IPS-NIHi11 (cell line): ENCODE measurements at regions not wholly inside any gene's neighbourhood (a gene's known extent, or its start where the extent isn't known, plus 50 kb on each side); places are given as distances from the start of the nearest gene placed in this dataset.
"Not testable (repeated sequence)": the region's sequence is repeated elsewhere in the genome, so short reads cannot be mapped to it uniquely, and the experiment has no call there.

Experiments
- DNase-seq: peaks from one replicate; pipeline ENCODE4 v3.0.0; 2012; ENCODE audit warnings: mixed read lengths, low spot score

DNA sequence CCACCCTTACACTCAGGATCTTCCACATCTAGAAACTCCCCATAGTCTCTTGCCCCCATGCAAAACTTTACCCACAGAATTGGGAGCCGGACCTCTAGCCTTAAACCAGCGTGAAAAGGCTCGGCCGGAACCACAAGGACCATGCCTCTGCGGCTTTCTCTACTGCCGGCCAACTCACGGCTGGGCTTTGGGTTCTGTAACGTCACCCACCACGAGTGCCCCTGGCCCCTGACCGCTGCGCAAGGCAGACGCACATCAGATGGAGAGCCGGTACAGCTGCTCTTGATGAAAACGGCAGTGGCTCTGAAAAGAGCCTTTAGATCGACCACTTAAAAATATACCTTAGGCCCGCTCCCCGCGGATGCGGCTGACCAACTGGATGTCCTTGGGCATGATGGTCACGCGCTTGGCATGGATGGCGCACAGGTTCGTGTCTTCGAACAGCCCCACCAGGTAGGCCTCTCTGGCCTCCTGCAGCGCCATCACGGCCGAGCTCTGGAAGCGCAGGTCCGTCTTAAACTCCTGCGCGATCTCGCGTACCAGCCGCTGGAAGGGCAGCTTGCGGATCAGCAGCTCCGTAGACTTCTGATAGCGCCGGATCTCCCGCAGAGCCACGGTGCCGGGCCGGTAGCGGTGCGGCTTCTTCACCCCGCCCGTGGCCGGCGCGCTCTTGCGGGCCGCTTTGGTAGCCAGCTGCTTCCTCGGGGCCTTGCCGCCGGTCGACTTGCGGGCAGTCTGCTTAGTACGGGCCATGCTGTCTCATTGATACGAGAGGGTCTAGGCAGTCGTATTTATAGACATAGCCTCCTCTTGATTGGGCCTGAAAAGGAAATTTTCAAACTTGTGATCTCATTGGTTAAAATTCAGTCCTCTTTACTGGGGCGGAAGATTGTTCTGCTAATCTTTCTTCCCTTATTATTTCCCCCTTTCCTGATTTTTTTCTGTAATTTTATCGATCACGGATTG lies 66.3 kb downstream of the FAM72C start:
- not testable (repeated sequence) for DNase-seq

DNA sequence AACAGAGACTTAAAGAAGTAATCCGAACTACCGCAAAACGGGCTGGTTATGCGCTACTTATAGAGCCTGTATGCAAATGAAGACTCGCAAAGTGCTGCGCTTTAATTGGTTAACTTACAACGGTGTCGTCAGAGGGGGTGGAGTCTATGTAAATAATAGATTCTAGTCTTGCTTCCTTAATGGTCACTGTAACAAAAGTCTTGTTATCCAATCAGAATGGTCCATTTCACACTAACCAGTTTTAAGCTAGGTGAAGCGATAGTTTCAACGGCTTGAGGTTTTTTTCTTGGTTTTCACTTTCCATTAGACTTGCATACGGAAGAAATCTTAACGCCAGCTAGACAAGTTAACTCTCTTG lies 67.2 kb downstream of the FAM72C start:
- not testable (repeated sequence) for DNase-seq

DNA sequence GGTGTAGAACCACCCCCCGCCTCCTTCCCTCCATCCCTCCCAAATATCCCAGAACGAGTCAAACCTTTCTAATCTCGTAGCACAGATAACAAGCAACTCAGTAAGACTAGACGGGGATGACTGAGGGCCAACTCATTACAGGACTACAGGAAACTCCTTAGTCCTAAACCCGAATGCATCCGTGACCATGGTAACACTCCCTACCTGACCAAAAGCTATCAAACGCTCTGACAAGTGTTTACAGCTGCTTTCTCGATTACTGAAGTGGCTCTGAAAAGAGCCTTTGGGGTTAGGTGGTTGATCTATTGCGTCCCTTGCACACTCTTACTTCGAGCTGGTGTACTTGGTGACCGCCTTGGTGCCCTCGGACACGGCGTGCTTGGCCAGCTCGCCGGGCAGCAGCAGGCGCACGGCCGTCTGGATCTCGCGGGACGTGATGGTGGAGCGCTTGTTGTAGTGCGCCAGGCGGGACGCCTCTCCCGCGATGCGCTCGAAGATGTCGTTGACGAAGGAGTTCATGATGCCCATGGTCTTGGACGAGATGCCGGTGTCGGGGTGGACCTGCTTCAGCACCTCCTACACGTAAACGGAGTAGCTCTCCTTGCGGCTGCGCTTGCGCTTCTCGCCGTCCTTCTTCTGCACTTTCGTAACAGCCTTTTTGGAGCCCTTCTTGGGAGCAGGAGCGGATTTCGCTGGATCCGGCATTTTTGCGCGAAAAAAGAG lies 67.7 kb downstream of the FAM72C start:
- not testable (repeated sequence) for DNase-seq

DNA sequence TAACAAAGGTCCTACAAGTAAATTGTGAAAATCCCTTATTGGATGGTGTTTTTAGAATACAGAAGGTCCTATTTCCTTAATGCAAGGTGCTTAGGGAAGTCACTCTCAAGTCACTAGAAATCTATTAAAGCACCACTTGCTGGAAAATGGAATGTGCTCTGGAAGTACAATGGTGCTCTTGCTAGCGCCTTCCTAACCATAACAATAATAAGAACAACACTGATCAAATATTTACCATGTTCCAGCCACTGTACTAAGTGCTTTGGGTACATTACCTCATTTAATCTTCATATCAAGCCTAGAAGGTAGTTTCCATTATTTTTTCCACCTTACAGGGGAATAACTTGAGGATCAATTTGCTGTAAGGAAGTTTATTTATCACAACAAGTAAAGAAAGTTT lies 75.4 kb downstream of the FAM72C start:
- not testable (repeated sequence) for DNase-seq

DNA sequence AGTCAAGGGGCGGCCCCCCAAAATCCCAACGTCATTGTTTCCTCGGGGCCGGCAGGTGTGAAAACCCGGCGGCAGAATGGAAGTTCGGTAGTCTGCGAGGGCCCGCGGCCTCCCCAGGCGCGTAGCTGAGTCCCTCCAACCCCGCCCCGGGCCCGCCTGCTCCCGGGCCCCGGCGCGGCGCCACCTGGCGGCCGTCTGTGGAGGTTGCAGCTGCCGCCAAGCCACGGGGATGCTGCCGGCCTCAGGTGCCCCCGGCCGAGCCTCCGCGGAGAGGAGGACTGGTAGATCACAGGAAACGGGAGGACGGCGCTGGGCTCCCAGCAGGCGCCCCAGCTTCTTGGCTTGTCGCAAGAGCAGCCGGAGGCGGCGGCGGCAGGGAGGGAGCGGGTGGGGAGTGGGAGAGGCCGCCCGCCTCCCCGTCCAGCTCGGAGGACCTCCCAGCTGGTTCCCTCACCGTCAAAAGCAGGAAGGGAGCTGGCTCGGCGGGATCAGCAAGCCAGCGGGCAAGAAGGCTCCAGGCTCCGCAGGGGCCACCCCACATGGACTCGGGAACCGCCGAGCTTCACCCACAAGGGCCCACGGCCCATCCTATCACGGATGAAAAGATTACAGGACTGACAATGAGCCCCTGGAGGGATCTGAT lies 86.7 kb downstream of the FAM72C start:
- not testable (repeated sequence) for DNase-seq

DNA sequence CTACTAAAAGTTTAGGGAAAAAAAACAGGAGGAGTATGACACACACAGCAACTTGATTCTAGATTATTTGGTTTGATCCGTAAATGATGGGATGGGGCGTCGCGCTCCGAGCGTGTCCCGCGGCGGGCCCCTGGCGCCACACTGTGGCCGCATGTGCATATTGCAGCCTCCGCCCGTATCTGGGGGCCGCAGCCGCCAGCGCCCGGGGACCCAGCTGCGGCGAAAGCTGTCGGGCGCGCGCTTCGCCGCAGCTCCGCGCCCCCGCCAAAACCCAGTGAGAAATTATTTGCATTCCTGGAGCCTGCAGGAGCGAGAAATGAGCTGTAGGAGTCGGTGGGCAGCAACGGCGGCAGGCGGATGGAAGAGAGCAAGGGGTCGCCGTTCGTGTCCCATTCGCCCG lies 87.3 kb downstream of the FAM72C start:
- DNase-seq: not testable (repeated sequence)

DNA sequence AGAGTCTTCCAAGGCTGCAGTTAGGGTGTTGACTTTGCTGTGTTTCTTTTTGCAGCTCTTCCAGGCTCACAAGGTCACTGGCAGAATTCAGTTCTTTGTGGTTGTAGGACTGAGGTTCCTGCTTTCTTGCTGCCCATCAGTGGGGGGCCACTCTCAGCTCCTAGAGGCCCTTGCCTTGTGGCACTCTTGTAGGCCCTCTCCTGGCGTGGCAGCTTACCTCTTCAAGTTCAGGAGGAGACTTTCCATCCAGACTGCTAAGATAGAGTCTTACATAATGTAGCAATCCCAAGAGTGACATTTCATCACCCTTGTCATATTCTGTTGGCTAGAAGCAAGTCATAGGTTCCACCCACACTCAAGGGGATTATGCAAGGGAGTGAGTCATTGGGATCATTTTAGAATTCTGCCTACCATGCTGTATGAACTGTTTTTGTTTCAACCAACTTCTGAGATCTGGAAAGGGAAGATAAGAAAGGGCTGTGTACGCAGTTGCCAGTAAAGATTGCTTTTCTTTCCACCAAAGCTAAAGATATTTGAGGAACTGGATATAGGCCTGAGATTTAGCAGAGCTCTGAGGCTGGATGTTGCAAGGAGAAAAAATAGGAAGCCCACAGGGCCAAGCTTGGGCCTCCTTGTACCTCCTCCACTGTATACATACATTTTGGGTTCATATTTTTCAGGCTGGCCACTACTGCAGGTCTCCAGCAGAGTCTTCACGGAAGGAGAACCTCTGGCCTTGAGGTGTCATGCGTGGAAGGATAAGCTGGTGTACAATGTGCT lies 91.8 kb downstream of the FAM72C start:
- DNase-seq: not testable (repeated sequence)

DNA sequence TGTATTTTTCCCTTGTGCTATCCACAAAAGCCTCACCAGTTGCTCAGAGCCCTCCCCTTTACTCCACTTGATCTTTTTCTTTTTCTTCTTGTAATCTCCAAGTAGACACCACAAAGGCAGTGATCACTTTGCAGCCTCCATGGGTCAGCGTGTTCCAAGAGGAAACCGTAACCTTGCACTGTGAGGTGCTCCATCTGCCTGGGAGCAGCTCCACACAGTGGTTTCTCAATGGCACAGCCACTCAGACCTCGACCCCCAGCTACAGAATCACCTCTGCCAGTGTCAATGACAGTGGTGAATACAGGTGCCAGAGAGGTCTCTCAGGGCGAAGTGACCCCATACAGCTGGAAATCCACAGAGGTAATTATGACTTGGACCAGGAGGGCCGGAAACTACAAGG lies 95.8 kb downstream of the FAM72C start:
- DNase-seq: not testable (repeated sequence)

DNA sequence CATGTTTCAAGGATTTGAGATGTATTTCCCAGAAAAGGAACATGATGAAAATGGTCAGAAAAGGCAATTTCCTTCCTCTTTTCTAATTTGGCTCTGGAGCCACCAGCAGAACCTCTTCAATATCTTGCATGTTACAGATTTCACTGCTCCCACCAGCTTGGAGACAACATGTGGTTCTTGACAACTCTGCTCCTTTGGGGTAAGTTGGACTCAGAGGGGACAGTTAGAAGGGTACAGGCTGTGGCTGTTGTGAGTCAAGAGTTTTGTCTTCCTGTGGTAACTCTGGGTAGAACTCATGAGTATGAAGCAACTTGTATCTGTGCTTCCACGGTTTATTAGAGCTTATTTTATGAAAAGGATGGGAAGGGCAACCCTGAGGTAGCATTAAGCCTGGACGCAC lies 97.2 kb downstream of the FAM72C start:
- not testable (repeated sequence) for DNase-seq

DNA sequence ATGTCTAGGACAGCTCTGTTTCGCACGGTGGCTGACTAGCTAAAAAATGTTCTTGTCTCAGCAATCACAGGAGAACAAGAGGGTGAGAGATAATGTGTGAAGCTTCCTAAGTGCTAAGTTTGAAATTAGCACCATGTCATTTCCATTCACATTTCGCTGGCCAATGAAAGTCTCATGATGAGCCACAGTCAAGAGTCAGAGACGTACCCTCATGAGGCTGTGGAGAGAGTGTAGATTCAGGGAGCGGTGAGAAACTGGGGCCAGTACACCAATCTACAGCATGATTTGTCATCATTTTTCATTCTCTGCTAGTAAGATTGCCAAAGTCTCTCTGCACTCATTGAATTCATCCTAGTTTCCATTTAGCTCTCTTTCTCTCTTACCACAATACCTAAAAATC lies 98.1 kb downstream of the FAM72C start:
- DNase-seq: not testable (repeated sequence)

DNA sequence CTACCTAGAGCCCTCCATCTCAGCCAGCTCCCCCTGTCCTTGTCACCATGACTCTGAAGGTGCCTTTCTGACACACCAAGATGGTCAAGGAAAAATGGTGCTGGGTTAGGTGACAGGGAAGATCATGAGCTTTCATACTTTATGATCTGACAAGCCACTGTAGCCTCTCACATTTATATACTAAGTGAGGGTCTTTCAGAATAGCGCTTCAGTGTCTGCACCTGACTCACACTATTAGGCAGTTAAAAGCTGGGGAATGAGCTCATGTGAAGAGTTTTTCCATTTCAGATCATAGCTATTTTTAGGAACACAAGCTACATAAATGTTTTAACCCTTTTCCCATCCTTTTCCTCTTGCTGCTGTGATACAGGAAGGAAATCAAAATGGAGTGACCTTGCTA lies 101.4 kb downstream of the FAM72C start:
- not testable (repeated sequence) for DNase-seq

DNA sequence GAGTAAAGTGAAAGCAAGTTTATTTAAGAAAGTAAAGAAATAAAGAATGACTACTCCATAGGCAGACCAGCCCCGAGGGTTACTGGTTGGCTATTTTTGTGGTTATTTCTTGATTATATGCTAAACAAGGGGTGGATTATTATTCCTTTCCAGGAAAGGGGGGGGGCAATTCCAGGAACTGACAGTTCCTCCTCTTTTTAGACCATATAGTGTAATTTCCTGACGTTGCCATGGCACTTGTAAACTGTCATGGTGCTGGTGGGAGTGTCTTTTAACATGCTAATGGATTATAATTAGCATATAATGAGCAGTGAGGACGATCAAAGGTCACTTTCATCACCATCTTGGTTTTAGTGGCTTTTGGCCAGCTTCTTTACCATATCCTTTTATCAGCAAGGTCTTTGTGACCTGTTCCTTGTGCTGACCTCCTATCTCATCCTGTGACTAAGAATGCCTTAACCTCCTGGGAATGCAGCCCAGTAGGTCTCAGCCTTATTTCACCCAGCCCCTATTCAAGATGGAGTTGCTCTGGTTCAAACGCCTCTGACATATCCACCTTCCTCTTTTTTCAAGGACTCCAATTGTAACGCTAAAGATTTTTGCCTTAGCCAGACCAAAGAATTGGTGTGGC lies 104.1 kb downstream of the FAM72C start:
- DNase-seq: not testable (repeated sequence)

DNA sequence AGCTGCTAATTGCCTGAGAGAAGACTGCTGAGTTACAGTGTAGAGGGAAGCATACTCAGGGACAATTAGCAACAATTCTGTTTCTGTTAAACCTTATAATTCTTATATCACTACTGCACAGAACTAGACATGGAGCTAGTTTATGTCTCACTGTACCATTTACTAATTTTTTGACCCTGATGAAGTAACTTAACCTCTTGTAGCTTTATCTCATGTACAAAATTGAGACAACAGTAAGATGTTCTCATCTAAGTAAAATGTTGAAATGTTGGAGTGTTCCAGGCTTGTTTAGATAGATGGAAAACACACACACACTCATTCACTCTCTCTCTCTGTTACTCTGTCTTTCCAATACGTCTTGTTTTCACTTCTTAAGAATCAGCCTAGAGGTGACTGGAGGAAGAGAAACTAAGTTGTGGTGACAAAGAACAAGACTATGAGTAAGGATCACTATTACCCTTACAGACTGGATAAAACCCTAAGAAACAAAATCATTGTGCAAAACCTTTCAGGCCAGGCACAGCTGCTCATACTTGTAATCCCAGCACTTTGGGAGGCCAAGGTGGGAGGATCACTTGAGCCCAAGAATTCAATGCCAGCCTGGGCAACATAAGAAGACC lies 107.8 kb downstream of the FAM72C start:
- not testable (repeated sequence) for DNase-seq

DNA sequence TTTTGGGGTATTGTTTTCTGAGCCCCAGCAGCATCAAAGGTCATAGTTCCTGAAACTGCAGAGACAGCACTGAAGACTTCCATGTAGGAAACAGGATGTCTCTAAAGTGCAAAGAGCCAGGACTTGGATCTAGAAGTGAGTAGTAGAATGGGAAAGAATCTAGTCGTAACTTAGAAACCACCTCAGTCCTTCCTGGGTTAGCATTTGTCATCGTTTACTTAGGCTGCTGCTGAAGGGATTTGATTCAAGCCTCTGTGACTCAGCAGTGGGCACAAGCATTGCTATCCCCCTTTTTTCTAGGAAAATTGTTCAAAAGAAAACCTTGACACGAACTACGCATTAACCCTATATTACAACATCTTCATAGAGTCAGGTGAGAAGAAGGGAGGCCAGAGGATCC lies 109.1 kb downstream of the FAM72C start:
- not testable (repeated sequence) for DNase-seq

DNA sequence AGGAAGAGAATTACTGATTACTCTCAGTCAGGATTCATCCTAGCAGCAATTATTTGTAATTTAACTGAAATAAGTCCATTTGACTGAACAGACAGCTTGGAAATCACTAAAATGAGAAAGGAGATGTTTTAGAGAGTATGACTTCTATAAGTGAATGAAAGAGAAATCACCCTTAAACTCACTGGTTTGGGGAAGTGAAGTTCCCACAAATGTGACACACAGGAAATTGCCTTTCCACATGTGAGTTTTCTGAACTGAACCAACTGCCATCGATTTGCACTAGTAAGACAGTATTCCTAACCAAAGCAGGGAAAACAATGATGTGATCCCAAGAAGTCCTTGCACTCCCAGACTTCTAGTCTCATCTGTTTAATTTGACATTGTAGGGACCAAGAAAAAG lies 110.5 kb downstream of the FAM72C start:
- not testable (repeated sequence) for DNase-seq

DNA sequence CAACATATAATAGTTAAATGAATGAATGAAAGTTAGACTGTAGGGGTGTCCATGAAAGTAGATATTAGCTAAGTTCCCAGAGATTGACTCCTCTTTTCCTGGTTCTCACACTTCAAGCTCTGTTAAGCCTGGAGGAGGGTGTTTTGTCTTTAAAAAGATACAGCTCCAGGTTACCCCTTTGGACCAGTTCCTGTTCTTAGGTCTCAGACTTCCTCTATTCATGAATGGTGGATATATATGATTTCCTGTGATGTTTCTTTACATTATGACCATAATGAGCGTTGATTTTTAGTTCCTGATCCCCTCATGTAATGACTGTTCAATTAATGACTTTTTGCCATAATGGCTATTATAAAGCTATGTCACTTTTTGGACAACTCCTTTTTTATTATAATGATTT lies 115.9 kb downstream of the FAM72C start:
- DNase-seq: not testable (repeated sequence)

DNA sequence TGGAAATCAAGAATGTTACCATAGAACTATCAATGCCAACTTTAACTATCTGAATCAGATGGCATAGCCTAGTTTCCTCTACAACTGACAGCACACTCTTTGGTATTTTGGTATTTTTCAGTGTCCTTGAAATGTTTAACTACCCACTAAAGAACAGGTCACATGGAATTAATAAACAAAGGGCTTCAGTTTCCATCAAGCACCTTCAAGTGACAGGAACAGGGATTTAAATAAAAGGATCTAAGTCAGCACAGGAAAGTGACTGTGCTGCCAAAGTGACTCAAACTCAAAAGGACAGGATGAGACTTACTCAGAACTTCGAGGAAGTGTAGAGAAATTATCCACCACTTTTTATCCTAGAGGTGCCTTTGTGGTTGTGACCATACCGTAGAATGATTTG lies 117.7 kb downstream of the FAM72C start:
- not testable (repeated sequence) for DNase-seq

DNA sequence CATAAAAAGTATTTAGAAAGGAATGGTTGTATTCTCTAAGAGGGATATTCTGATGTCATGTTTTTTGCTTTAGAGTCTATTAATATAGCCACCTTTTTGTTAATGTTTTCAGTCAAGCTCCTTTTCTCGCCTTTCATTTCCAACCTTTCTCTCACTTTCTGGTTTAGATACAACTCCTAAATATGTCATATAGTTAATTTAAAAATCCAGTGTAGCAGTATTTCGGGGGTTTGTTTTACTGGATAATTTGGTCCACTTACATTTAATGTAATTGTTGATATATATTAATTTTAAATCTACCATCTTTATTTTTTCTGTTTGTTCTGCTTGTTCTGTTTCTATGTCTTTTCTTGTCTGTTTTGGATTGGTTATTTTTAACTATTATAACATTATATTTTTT lies 121.1 kb downstream of the FAM72C start:
- not testable (repeated sequence) for DNase-seq

DNA sequence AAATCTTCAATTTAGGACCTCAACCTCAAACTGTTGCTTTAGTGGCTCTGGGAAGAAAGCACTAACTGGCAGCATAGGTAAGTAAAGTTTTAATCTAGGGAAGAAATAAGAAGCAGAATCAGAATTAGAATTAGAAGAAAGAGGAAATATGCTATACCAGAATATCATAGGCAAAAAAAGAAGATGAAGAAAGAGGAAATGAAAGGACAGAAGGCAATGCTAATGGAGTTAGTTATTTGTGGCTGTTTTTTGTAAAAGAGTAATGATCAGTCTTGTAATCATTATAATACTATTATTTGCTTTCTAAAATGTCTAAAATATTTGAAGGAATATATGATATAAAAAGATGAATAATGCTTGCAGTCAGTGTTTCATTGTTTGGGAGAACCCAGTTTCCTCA lies 122.9 kb downstream of the FAM72C start:
- not testable (repeated sequence) for DNase-seq

DNA sequence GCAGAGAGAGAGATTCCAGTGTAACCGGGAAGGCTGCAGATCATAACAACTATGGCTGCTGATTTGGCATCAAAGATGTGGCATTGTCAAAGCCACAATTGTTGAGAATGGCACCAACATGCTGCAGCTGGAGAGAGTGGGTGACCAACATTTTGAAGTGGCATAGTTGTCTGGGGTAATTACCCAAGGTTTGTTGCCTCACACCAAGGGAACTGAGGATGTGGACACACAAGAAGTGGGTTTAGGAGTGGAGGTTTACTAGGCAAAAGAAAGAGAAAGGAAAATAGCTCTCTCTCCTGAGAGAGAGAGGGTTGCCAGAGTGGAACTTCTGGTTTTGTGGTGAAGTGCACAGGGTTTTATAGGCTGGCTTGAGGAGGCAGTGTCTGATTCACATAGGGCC lies 126.6 kb downstream of the FAM72C start:
- not testable (repeated sequence) for DNase-seq

DNA sequence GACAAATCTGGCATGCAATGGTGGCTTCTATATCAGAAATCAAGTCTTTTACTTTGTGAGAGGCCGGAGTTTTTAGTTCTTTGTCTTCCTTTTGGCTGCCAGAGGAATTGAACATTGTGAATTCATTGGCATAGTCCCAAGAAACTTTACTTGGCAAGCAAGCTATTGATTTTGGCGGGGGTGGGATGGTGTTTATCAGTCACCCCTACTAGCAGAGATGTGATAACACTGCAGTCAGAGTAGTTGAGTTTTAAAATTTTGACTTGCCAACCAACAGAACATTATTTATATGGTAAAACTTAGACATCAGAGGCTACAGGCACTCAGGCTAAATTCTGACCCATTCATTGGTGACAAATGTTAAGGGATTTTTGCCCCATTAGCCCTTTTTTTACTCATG lies 129.7 kb downstream of the FAM72C start:
- not testable (repeated sequence) for DNase-seq
